Progenitor cell of endocrine pancreas (in vitro differentiated cells): ENCODE measurements at regions not wholly inside any gene's neighbourhood (a gene's known extent, or its start where the extent isn't known, plus 50 kb on each side); places are given as distances from the start of the nearest gene placed in this dataset.
"Not testable (repeated sequence)": the region's sequence is repeated elsewhere in the genome, so short reads cannot be mapped to it uniquely, and the experiment has no call there.

Source experiments
- DNase-seq: peaks from one replicate; pipeline ENCODE4 v3.0.0; 2021; ENCODE audit warnings: low spot score; ENCODE audit not compliant: unreplicated experiment
- H3K27ac Mint-ChIP-seq: 2 replicates; pipeline ENCODE4 v1.8.0; 2021; ENCODE audit warnings: mild to moderate bottlenecking, moderate library complexity, mixed read lengths
- H3K27me3 Mint-ChIP-seq: 2 replicates; pipeline ENCODE4 v1.8.0; 2021; ENCODE audit warnings: mixed read lengths
- H3K36me3 Mint-ChIP-seq: 2 replicates; pipeline ENCODE4 v1.8.0; 2022; ENCODE audit warnings: mixed read lengths; ENCODE audit not compliant: insufficient read depth
- H3K4me1 Mint-ChIP-seq: 2 replicates; pipeline ENCODE4 v1.8.0; 2021; ENCODE audit warnings: low read depth, mixed read lengths
- H3K4me3 Mint-ChIP-seq: 2 replicates; pipeline ENCODE4 v1.8.0; 2021; ENCODE audit warnings: low read depth, mild to moderate bottlenecking, moderate library complexity, mixed read lengths
- H3K9me3 Mint-ChIP-seq: 2 replicates; pipeline ENCODE4 v1.8.0; 2021; ENCODE audit warnings: low read depth, mixed read lengths
- CTCF ChIP-seq: fragments of 200-600 bp; sonication (generic); IDR thresholded peaks from one replicate; pipeline ENCODE4 v1.5.0; 2021; ENCODE audit warnings: antibody characterized with exemption, mild to moderate bottlenecking; ENCODE audit not compliant: unreplicated experiment

- H3K27ac Mint-ChIP-seq, result no peak overlapping the region
- H3K27me3 Mint-ChIP-seq, result no peaks in the 10 kb centered on the region
- TF ChIP-seq CTCF, result no peak
- DNase-seq, result no peak
- no peaks in the 10 kb centered on the region for H3K36me3 Mint-ChIP-seq
- peaks cover 4% of the 10 kb centered on the region for H3K4me1 Mint-ChIP-seq
- H3K9me3 Mint-ChIP-seq, result peaks cover 14% of the 10 kb centered on the region
- H3K4me3 Mint-ChIP-seq, result no peak overlapping the region
These were observed 235.0 kb downstream of the SUCLG1 start for GRCh38 chr2:84224121-84224520.

GRCh38 chr2:84223191-84223590 lies 235.9 kb downstream of the SUCLG1 start:
- TF ChIP-seq CTCF, result no peak
- no peaks in the 10 kb centered on the region for H3K36me3 Mint-ChIP-seq
- H3K4me1 Mint-ChIP-seq, result peaks cover 4% of the 10 kb centered on the region
- no peak for DNase-seq
- no peak overlapping the region for H3K4me3 Mint-ChIP-seq
- peaks cover 10% of the 10 kb centered on the region for H3K9me3 Mint-ChIP-seq
- H3K27ac Mint-ChIP-seq, result no peak overlapping the region
- H3K27me3 Mint-ChIP-seq, result no peaks in the 10 kb centered on the region

- not testable (repeated sequence) for H3K4me1 Mint-ChIP-seq, DNase-seq, H3K27me3 Mint-ChIP-seq, H3K9me3 Mint-ChIP-seq, H3K36me3 Mint-ChIP-seq, H3K4me3 Mint-ChIP-seq
- H3K27ac Mint-ChIP-seq, result peak overlapping the region; percentile 62
These were observed 238.0 kb downstream of the SUCLG1 start for GRCh38 chr2:84221102-84221501.

- Mint-ChIP-seq H3K27me3 (peaks cover 7% of the 10 kb centered on the region), H3K27ac (no peak overlapping the region), H3K9me3 (no peaks in the 10 kb centered on the region), H3K4me1 (peaks cover 6% of the 10 kb centered on the region), H3K4me3 (no peak overlapping the region), H3K36me3 (no peaks in the 10 kb centered on the region)
- DNase-seq, result no peak
- no peak for TF ChIP-seq CTCF
These were observed 241.6 kb downstream of the SUCLG1 start for GRCh38 chr2:84217456-84217855.

- TF ChIP-seq CTCF, result no peak
- H3K4me3 Mint-ChIP-seq, result no peak overlapping the region
These were observed 244.6 kb downstream of the SUCLG1 start for GRCh38 chr2:84214455-84214854.

GRCh38 chr2:84212611-84213314 lies 246.3 kb downstream of the SUCLG1 start:
- no peak overlapping the region for H3K4me3 Mint-ChIP-seq
- peaks cover 7% of the 10 kb centered on the region for H3K27me3 Mint-ChIP-seq
- no peaks in the 10 kb centered on the region for H3K36me3 Mint-ChIP-seq
- no peak overlapping the region for H3K27ac Mint-ChIP-seq
- peaks cover 4% of the 10 kb centered on the region for H3K4me1 Mint-ChIP-seq
- no peak for TF ChIP-seq CTCF
- DNase-seq, result no peak
- no peaks in the 10 kb centered on the region for H3K9me3 Mint-ChIP-seq

More at GRCh38 chr2:84214455-84214854, 244.6 kb downstream of the SUCLG1 start:
- Mint-ChIP-seq H3K36me3 (no peaks in the 10 kb centered on the region), H3K4me1 (peaks cover 4% of the 10 kb centered on the region), H3K27me3 (peaks cover 7% of the 10 kb centered on the region), H3K9me3 (no peaks in the 10 kb centered on the region), H3K27ac (no peak overlapping the region)
- no peak for DNase-seq
